ENCODE measurements at regions not wholly inside any gene's neighbourhood (a gene's known extent, or its start where the extent isn't known, plus 50 kb on each side); places are given as distances from the start of the nearest gene placed in this dataset.
"Not testable (repeated sequence)": the region's sequence is repeated elsewhere in the genome, so short reads cannot be mapped to it uniquely, and the experiment has no call there.

GRCh38 chr15:87576486-87577176, 679.9 kb downstream of the NTRK3 start:
- no peak for DNase-seq

- no peak for DNase-seq
Measured at GRCh38 chr15:87575896-87576473, 680.6 kb downstream of the NTRK3 start.

GRCh38 chr15:87573534-87573933, 683.0 kb downstream of the NTRK3 start:
- no peak for DNase-seq

DNA sequence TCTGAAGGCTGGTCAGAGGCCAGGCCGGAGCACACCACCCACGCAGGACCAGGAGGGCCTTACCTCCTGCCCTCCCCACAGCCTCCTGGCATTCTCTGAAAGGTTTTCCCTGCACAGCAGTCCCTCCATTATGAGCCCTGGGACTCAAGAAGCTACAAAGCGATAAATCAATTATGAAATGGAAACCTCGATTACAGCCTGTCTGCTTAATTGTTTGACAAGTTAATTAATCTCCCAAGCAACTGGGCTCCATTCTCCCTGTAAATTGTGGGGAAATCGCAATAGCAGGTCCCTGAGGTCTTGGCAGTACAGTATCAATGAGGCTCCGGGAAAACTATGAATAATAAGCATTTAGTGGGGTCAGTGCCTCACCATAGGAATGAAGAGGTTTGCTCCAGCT, 683.5 kb downstream of the NTRK3 start:
- DNase-seq: no peak

DNA sequence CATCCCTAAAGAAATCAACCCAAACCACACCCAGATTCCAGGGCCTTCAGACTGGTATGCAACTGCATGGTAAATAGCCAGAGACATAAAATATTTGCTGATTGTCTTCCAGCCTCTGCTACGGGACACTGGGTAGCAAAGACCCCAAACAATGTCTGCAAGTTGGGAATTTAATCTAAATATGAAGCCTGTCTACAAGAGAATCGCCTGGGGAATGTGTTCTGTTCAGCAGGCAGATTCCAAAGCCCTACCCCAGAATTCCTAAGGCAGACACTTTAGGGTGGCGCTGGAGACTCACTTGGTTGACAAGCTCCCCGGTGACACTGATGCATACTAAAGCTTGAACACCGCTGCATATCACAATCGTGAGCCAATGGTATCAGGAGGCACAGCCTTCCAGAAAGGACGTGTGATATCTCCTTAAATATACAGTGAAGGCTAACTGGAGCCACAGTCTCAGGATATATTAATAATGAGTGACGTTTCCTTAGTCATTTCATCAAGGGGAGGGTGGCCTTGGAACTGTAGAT, 684.1 kb downstream of the NTRK3 start:
- DNase-seq: no peak

- no peak for DNase-seq
Measured at GRCh38 chr15:87570206-87570605, 686.3 kb downstream of the NTRK3 start.

DNA sequence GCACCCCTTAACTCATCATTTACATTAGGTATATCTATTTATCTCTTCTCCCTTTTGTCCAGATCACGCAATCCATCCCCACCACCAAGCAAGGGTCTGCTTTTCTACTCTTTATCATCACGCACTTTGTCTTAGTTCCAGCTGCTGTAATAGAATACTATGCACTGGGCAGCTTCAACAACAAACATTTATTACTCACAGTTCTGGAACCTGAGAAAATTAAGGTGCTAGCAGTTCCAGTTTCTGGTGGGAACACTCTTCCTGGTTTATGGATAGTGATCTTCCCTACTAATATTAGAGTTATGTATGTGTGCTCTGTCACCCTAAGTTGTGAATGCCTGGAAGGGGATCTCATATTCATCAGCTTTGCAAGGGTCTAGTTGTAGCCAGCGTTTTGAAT, 687.0 kb downstream of the NTRK3 start:
- DNase-seq: no peak

DNA sequence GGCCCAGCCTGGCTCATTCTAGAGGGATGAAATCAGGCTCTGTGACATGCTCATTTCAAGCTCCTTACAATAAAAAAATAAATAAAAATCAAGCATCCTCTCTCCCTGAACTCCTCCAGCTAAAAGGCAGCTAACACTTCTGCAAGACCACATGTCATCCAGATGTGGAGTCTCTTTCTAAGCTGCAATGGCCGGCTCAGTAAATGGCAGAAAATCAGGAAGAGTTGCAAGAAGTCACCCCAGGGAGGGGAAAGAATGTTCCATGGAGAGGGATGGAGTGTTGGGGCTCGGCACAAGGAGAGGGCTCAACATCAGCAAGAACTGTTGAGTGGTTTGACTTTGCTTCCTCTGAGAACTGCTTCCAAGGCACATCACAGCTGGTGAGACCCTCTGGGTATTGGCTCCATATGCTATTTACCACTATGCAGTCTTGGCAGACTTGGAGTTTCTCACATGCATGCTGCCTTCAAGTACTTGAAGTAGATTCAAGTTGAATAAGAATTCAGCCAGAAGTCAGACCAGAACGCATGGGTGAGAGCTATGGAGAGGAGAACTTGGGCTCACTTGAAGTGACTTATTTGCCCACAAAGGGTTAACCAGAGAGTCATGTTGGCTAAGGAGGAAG, 689.0 kb downstream of the NTRK3 start:
- DNase-seq: peak; percentile 53

DNA sequence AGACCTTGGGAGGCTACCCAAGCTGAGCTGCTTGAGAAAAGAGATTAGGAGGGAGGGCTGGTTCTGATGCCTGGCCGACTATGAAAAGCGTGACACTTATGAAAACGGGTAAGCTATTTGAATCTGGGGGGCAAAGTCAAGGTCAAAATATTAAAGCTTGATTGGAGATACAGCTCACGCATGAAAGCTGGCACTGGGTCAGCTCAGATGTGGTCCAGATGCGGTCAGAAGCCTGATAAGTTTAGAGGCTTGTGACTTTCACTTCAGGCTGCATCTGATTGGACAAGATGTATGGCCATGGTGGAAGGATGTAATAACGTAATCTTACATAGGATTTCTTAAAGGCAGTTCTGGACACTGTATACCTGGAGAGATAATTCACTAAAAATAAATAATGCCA, 690.3 kb downstream of the NTRK3 start:
- DNase-seq: no peak

GRCh38 chr15:87564681-87565080, 691.9 kb downstream of the NTRK3 start:
- DNase-seq: no peak

DNA sequence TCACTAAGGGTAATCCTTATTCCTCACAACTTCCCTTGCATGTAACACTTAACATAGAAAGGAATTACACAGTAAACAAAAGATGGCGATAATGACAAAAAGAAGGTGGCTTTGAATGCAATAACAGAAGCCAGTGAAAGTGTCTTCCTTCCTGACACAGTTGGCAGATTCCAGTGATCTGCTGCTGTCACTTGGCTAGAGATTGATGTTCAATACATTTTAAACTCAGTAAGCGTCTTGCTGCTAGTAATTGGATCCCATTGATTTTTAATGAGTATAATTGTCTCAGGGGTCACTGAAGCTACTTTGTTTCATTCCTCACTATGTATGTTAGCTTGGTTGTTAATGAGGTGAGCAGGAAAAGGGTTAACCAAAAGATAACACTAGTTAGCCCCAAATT, 692.7 kb downstream of the NTRK3 start:
- DNase-seq: no peak

- no peak for DNase-seq
Measured at GRCh38 chr15:87562203-87562602, 694.3 kb downstream of the NTRK3 start.

GRCh38 chr15:87561641-87562040, 694.9 kb downstream of the NTRK3 start:
- no peak for DNase-seq

GRCh38 chr15:87557881-87558280, 698.7 kb downstream of the NTRK3 start:
- DNase-seq: no peak

DNA sequence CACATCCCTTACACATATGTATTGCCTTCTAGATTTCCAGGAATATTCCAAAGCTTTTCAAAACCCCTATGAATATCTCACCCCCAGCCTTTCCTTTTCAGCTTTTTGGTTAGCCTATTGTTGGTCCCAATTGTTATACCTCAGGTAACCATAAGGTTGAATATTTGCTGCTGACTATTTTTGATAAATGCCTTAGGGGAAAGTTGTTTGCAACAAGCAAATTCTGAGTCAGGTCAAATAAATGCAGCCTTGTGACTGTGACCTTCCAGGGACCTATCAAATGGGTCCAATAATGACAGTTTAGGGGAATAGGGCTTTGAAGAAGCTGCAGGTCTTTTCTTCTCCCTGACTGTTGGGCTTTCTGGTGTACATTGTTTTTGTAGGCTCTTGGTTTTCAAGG, 699.7 kb downstream of the NTRK3 start:
- DNase-seq: no peak

- DNase-seq: no peak
Measured at GRCh38 chr15:87549860-87550259, 706.7 kb downstream of the NTRK3 start.

DNA sequence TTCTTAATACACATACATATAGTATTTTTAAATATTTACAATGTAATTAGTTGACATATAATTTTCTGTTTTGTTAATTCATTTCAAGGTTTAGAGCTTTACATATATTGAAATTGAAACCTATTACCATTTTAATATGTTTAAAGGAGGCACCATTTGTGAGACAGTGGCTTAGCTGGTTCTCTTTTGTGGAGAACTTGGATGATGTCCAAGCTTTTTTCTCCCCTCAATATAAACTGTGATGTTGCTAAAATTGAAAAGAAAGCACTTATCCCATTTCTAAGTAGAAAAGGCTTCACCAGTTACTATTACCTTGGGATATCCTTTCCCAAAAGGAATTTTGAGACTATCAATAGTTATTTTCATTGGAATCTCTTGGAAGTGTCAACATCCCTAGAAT, 707.2 kb downstream of the NTRK3 start:
- DNase-seq: no peak

DNA sequence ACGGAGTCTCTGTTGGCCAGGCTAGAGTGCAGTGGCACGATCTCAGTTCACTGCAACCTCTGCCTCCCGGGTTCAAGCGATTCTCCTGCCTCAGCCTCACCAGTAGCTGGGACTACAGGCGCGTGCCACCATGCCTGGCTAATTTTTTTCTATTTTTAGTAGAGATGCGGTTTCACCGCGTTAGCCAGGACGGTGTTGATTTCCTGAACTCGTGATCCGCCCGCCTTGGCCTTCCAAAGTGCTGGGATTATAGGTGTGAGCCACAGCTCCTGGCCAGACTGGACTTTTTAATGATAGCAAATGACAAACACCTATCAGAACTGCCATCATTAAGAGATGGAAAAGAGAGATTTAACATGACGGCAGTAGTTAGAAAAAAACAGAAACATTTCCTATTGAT, 707.9 kb downstream of the NTRK3 start:
- not testable (repeated sequence) for DNase-seq

GRCh38 chr15:87547470-87548181, 708.9 kb downstream of the NTRK3 start:
- DNase-seq: no peak

GRCh38 chr15:87538327-87538834, 718.2 kb downstream of the NTRK3 start:
- DNase-seq: no peak

DNA sequence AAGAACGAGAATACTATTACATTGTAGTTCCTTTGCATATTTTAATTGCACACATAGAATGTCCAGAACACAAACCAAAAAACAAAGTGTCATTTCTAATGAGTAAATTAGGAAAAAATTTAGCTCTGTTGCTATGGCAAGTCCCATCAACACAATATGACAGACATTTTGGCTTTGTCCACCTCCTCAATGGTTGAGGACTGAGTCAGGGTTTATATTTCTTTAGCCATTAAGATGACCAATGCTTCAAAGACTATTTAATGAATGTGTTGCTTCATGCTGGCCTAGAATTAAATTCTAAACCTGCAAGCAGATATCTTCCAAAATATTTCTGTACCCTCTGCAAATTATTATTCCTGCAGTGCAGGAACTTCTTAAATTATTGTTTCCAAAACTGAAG, 719.2 kb downstream of the NTRK3 start:
- no peak for DNase-seq

DNA sequence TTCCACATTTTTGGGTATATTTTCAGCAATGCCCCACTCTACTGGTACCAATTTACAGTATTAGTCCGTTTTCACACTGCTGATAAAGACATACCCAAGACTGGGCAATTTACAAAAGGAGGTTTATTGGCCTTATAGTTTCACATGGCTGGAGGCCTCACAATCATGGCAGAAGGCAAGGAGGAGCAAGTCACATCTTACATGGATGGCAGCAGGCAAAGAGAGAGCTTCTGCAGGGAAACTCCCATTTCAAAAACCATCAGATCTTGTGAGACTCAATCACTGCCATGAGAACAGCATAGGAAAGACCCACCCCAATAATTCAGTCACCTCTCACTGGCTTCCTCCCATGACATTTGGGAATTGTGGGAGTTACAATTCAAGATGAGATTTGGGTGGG, 722.9 kb downstream of the NTRK3 start:
- DNase-seq: not testable (repeated sequence)

GRCh38 chr15:87528873-87529272, 727.7 kb downstream of the NTRK3 start:
- no peak for DNase-seq
